ENCODE measurements at regions not wholly inside any gene's neighbourhood (a gene's known extent, or its start where the extent isn't known, plus 50 kb on each side); places are given as distances from the start of the nearest gene placed in this dataset.

DNA sequence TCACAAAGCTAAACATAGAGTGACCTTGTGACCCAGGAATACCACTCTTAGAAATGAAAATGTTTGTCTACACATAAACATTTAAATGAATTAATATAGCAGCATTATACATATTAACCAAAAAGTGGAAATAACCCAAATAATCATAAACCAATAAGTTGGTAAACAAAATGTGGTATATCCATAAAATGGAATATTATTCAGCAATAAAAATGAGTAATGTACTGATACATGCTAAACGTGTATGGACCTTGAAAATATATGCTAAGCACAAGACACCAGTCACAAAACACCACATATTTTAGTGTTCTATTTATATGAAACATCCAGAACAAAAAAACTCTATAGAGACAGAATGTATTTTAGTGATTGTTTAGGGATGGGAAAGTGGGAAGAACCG lies 68.9 kb upstream of the FUT9 start:
- TF ChIP-seq POLR2AphosphoS5 (IDR thresholded peaks at IDR 0.05; ENCODE audit: low read depth) (no peak), EZH2phosphoT487 (IDR thresholded peaks at IDR 0.05; ENCODE audit: unreplicated experiment) (no peak), ZNF114 (CRISPR knock-in tag; IDR thresholded peaks at IDR 0.05) (no peak), EZH2 (IDR thresholded peaks at IDR 0.05; ENCODE audit: low read depth, unreplicated experiment) (no peak), CREB1 (CRISPR knock-in tag; IDR thresholded peaks at IDR 0.05; ENCODE audit: low read depth) (no peak), JUNB (IDR thresholded peaks at IDR 0.05; ENCODE audit: unreplicated experiment) (no peak)
- TF ChIP-seq, protein P1, sequence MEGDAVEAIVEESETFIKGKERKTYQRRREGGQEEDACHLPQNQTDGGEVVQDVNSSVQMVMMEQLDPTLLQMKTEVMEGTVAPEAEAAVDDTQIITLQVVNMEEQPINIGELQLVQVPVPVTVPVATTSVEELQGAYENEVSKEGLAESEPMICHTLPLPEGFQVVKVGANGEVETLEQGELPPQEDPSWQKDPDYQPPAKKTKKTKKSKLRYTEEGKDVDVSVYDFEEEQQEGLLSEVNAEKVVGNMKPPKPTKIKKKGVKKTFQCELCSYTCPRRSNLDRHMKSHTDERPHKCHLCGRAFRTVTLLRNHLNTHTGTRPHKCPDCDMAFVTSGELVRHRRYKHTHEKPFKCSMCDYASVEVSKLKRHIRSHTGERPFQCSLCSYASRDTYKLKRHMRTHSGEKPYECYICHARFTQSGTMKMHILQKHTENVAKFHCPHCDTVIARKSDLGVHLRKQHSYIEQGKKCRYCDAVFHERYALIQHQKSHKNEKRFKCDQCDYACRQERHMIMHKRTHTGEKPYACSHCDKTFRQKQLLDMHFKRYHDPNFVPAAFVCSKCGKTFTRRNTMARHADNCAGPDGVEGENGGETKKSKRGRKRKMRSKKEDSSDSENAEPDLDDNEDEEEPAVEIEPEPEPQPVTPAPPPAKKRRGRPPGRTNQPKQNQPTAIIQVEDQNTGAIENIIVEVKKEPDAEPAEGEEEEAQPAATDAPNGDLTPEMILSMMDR (conservative IDR thresholded peaks at IDR 0.05; ENCODE audit: low read depth in 2 of 2), result no peak
- TF ChIP-seq, protein P2, sequence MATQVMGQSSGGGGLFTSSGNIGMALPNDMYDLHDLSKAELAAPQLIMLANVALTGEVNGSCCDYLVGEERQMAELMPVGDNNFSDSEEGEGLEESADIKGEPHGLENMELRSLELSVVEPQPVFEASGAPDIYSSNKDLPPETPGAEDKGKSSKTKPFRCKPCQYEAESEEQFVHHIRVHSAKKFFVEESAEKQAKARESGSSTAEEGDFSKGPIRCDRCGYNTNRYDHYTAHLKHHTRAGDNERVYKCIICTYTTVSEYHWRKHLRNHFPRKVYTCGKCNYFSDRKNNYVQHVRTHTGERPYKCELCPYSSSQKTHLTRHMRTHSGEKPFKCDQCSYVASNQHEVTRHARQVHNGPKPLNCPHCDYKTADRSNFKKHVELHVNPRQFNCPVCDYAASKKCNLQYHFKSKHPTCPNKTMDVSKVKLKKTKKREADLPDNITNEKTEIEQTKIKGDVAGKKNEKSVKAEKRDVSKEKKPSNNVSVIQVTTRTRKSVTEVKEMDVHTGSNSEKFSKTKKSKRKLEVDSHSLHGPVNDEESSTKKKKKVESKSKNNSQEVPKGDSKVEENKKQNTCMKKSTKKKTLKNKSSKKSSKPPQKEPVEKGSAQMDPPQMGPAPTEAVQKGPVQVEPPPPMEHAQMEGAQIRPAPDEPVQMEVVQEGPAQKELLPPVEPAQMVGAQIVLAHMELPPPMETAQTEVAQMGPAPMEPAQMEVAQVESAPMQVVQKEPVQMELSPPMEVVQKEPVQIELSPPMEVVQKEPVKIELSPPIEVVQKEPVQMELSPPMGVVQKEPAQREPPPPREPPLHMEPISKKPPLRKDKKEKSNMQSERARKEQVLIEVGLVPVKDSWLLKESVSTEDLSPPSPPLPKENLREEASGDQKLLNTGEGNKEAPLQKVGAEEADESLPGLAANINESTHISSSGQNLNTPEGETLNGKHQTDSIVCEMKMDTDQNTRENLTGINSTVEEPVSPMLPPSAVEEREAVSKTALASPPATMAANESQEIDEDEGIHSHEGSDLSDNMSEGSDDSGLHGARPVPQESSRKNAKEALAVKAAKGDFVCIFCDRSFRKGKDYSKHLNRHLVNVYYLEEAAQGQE (IDR thresholded peaks at IDR 0.05; ENCODE audit: unreplicated experiment), result no peak
